KOPT-K1 (cell line): ENCODE measurements at regions not wholly inside any gene's neighbourhood (a gene's known extent, or its start where the extent isn't known, plus 50 kb on each side); places are given as distances from the start of the nearest gene placed in this dataset.

Experiments
- H3K27ac ChIP-seq: fragments of 200-600 bp; sonication (generic); 2 replicates; pipeline ENCODE4 v1.5.1; 2016; ENCODE audit warnings: antibody characterized with exemption, mild to moderate bottlenecking, low read depth, low read length; ENCODE audit not compliant: poor library complexity, severe bottlenecking
- H3K36me3 ChIP-seq: fragments of 200-600 bp; sonication (generic); 2 replicates; pipeline ENCODE4 v1.5.1; 2017; ENCODE audit warnings: antibody characterized with exemption, mild to moderate bottlenecking, low read length, moderate library complexity; ENCODE audit not compliant: insufficient read depth
- H3K9me3 ChIP-seq: fragments of 200-600 bp; sonication (generic); 2 replicates; pipeline ENCODE4 v1.5.1; 2017; ENCODE audit warnings: antibody characterized with exemption, low read length, mild to moderate bottlenecking; ENCODE audit not compliant: insufficient read depth, poor library complexity, severe bottlenecking

DNA sequence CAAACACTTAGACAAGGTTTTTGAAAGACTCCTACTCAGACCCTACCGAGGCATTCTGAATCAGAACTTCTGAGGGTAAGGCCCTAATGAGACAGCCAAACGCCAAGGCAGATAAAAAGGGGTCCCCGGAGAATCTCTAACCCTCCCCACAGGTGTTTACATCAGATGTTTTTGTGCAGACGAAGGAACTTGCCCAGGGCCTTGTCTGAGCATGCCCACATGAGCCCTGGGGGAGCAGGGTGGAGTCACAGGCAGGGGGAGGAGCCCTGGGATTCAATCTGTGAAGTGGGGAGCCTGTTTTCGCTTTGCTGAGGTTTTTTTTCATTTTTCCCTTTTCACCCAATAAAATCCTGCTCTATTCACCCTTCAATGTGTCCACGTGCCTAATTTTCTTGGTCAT is 61.6 kb upstream of the MED4 start:
- Histone ChIP-seq H3K9me3 (no peaks in the 10 kb centered on the region), H3K36me3 (no peaks in the 10 kb centered on the region), H3K27ac (peak overlapping the region; percentile 65)

DNA sequence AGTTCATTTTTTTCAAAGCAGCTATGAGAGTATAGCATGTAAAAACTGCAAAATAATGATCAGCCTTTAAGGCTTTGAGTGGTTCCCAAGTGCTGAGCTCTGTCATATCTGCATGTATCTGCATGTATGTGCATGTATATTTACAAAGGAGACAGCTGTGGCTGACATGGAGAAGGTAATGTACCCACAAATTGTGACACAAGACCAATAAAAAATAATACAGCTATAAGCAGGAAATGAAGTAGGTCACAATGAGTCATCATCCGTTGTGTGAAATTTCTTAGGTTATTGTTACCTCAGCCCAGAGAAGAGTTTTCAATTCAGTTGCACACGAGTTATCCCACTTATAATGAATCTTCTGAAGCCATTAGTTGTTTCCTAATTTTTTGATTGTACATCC is 60.9 kb upstream of the MED4 start:
- H3K9me3 ChIP-seq = no peaks in the 10 kb centered on the region
- peak overlapping the region; percentile 65 for H3K27ac ChIP-seq

GRCh38 chr13:48154671-48155070 is 59.8 kb upstream of the MED4 start:
- no peak overlapping the region for H3K27ac ChIP-seq
- no peaks in the 10 kb centered on the region for H3K9me3 ChIP-seq
- no peaks in the 10 kb centered on the region for H3K36me3 ChIP-seq

More for the DNA sequence above, 60.9 kb upstream of the MED4 start:
- H3K36me3 ChIP-seq = no peaks in the 10 kb centered on the region

GRCh38 chr13:48153186-48153585 is 58.3 kb upstream of the MED4 start:
- no peaks in the 10 kb centered on the region for H3K36me3 ChIP-seq

GRCh38 chr13:48151363-48152161 is 56.7 kb upstream of the MED4 start:
- no peaks in the 10 kb centered on the region for H3K9me3 ChIP-seq
- peak overlapping the region; percentile 33 for H3K27ac ChIP-seq
- H3K36me3 ChIP-seq = no peaks in the 10 kb centered on the region

More at GRCh38 chr13:48153186-48153585, 58.3 kb upstream of the MED4 start:
- H3K27ac ChIP-seq = no peak overlapping the region
- H3K9me3 ChIP-seq = no peaks in the 10 kb centered on the region

DNA sequence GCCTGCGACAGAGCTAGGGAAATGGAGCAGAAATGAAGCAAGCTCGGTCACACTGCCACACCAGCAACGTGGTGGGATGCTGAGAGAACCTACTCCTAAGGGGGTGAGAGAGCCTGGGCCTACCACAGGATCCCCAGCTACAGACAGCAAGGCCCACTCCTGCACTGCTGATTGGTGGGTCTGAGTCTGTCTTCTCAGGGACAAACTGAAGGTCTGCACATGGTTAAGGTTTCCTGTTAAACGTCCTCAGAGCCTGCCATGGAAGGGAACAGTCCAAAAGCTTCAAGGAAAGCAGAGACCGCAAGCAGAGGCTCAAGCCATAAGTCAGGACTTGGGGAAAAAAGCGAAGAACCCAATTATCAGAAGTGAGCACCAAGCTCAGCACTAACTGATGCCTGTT is 53.5 kb upstream of the MED4 start:
- Histone ChIP-seq H3K36me3 (no peaks in the 10 kb centered on the region), H3K9me3 (no peaks in the 10 kb centered on the region), H3K27ac (peak overlapping the region; percentile 54)

- Histone ChIP-seq H3K9me3 (no peaks in the 10 kb centered on the region), H3K27ac (no peak overlapping the region), H3K36me3 (no peaks in the 10 kb centered on the region)
Observed at GRCh38 chr13:48146636-48147035, 51.7 kb upstream of the MED4 start.

GRCh38 chr13:48146122-48146521 is 51.2 kb upstream of the MED4 start:
- Histone ChIP-seq H3K36me3 (no peaks in the 10 kb centered on the region), H3K9me3 (no peaks in the 10 kb centered on the region), H3K27ac (no peak overlapping the region)
